Peyer's patch (tissue), 4 donors: ENCODE measurements at regions not wholly inside any gene's neighbourhood (a gene's known extent, or its start where the extent isn't known, plus 50 kb on each side); places are given as distances from the start of the nearest gene placed in this dataset.

Experiments
- POLR2A ChIP-seq, 2 donors: fragments of 450-650 bp; IDR thresholded peaks; one replicate each; pipeline ENCODE4 v1.5.1; 2017; ENCODE audit warnings: antibody characterized with exemption in 2 of 2, mild to moderate bottlenecking in 2 of 2, moderate library complexity in 2 of 2
- TF ChIP-seq, protein P1 (sequence below), 6 experiments: fragments of 450-650 bp in 4 of 6; fragments of 200-600 bp in 2 of 6; sonication (generic) in 1 of 6; IDR thresholded peaks; one replicate each; pipeline ENCODE4 v1.5.1; 2017 to 2019; ENCODE audit warnings: antibody characterized with exemption in 6 of 6, mild to moderate bottlenecking in 3 of 6, moderate library complexity in 1 of 6

DNA sequence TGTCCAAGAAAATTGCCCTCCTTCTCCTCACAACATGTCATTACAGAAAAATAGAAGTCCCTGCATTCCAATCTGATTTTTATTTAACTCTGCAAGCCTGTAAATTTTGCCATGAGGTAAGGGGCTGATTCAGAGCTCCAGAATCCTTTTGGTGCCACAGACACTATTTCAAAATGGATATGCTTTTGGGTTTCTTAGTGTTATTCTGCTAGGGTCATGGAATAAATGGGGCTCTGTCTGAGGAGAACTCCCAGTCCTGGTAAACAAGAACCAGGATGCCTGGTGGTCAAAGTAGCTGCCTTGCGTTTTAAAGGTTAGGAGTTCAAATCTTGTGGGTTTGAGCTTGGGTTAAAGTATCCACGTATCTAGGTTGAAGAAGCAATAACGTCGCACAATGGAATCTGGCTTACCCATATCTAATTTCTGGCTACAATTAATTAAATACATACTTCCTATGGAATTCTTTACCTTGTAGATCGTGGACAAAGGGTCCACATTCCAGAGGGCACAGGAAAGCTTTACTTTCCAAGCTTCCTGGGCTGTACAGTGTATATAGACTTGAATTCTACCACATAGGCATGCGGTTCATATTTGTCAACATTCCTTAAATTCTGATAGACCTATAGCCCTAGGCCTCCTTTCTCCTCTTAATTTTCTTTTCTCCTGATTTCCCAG lies 98.0 kb upstream of the CDC42BPA start:
- TF ChIP-seq POLR2A (IDR thresholded peaks at IDR 0.05): no peak
- TF ChIP-seq, protein P1, sequence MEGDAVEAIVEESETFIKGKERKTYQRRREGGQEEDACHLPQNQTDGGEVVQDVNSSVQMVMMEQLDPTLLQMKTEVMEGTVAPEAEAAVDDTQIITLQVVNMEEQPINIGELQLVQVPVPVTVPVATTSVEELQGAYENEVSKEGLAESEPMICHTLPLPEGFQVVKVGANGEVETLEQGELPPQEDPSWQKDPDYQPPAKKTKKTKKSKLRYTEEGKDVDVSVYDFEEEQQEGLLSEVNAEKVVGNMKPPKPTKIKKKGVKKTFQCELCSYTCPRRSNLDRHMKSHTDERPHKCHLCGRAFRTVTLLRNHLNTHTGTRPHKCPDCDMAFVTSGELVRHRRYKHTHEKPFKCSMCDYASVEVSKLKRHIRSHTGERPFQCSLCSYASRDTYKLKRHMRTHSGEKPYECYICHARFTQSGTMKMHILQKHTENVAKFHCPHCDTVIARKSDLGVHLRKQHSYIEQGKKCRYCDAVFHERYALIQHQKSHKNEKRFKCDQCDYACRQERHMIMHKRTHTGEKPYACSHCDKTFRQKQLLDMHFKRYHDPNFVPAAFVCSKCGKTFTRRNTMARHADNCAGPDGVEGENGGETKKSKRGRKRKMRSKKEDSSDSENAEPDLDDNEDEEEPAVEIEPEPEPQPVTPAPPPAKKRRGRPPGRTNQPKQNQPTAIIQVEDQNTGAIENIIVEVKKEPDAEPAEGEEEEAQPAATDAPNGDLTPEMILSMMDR (IDR thresholded peaks at IDR 0.05): no peak
